ENCODE measurements at regions not wholly inside any gene's neighbourhood (a gene's known extent, or its start where the extent isn't known, plus 50 kb on each side); places are given as distances from the start of the nearest gene placed in this dataset.

DNA sequence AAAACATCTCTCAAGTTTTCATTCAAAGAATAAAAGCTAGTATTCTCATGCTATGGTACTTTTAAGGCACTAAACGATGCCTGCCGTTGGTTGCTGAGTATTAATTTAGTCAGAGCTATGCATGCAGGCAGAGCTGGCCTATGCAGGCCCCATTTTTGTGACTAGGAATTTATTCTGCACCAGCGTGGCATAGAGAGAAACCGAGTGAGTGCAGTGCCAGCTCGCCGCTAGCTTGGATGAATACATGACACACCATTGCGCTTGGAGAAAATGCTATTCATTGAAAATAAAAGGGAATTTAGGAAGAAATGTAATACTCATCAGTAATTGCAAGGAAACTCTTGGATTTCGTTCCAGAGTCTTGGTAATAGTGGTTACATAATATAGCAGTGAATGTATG, 231.6 kb upstream of the RBFOX1 start:
- dilution Hi-C loops (cut with MboI; ENCODE audit: extremely low pct_ligation_motif_present, low sequenced_read_pairs) (no loop called here), intact Hi-C loops (cut with micrococcal nuclease) (no loop called here)
- Histone ChIP-seq H3K36me3 (ENCODE audit: control insufficient read depth in 2 of 2, extremely low read depth in 1 of 2, insufficient read depth in 2 of 2, low read length in 2 of 2) (no peaks in the 10 kb centered on the region), H3K4me1 (ENCODE audit: control insufficient read depth, extremely low read depth, insufficient read depth, low read length) (no peaks in the 10 kb centered on the region), H3K4me3 (replicated peaks in 1 of 3; ENCODE audit: insufficient read depth in 1 of 3, low read depth in 1 of 3, low read length in 3 of 3) (no peak overlapping the region), H3K9ac (replicated peaks; ENCODE audit: extremely low read depth, insufficient read depth, low read length) (no peak overlapping the region), H4K20me1 (replicated peaks; ENCODE audit: control insufficient read depth, extremely low read depth, insufficient read depth, low read length) (no peaks in the 10 kb centered on the region), H3K27ac (ENCODE audit: insufficient read depth, low read depth, low read length) (no peak overlapping the region), H3K9me3 (replicated peaks; ENCODE audit: control insufficient read depth, insufficient read depth, low read length) (peaks cover 5% of the 10 kb centered on the region), H3K4me2 (ENCODE audit: insufficient read depth, low read length) (no peak overlapping the region), H3K27me3 (ENCODE audit: control insufficient read depth in 2 of 2, insufficient read depth in 2 of 2, low read length in 2 of 2) (no peaks in the 10 kb centered on the region), H3K9me1 (replicated peaks; ENCODE audit: control insufficient read depth, extremely low read depth, insufficient read depth, low read length) (no peaks in the 10 kb centered on the region), H2AFZ (ENCODE audit: low read depth, low read length) (no peak overlapping the region), H3K79me2 (ENCODE audit: control insufficient read depth, insufficient read depth, low read length) (no peaks in the 10 kb centered on the region)
- CTCF ChIA-PET: no interaction called here
- POLR2A ChIA-PET: no interaction called here
- no TSS peak for BruUV-seq (replicated peaks)
- TF ChIP-seq GATA2 (IDR thresholded peaks at IDR 0.05; ENCODE audit: insufficient read depth, insufficient read length, low read depth, low read length) (no peak), JUN (IDR thresholded peaks at IDR 0.05; ENCODE audit: borderline replicate concordance, insufficient read depth, insufficient read length, low read depth) (no peak), POLR2A (IDR thresholded peaks at IDR 0.05; ENCODE audit: low read depth, low read length) (no peak), FOS (IDR thresholded peaks at IDR 0.05; ENCODE audit: borderline replicate concordance, insufficient read depth, low read length) (no peak), MYC (IDR thresholded peaks at IDR 0.05; ENCODE audit: low read depth, low read length) (no peak), EZH2 (IDR thresholded peaks at IDR 0.05; ENCODE audit: borderline replicate concordance, low read depth, low read length, severe bottlenecking) (no peak), POLR2AphosphoS5 (IDR thresholded peaks at IDR 0.05; ENCODE audit: insufficient read depth, low read depth, low read length) (no peak)
- TF ChIP-seq, protein P1, sequence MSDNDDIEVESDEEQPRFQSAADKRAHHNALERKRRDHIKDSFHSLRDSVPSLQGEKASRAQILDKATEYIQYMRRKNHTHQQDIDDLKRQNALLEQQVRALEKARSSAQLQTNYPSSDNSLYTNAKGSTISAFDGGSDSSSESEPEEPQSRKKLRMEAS (IDR thresholded peaks at IDR 0.05; ENCODE audit: insufficient read depth, insufficient read length): no peak
- TF ChIP-seq, protein P2, sequence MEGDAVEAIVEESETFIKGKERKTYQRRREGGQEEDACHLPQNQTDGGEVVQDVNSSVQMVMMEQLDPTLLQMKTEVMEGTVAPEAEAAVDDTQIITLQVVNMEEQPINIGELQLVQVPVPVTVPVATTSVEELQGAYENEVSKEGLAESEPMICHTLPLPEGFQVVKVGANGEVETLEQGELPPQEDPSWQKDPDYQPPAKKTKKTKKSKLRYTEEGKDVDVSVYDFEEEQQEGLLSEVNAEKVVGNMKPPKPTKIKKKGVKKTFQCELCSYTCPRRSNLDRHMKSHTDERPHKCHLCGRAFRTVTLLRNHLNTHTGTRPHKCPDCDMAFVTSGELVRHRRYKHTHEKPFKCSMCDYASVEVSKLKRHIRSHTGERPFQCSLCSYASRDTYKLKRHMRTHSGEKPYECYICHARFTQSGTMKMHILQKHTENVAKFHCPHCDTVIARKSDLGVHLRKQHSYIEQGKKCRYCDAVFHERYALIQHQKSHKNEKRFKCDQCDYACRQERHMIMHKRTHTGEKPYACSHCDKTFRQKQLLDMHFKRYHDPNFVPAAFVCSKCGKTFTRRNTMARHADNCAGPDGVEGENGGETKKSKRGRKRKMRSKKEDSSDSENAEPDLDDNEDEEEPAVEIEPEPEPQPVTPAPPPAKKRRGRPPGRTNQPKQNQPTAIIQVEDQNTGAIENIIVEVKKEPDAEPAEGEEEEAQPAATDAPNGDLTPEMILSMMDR (IDR thresholded peaks at IDR 0.05; ENCODE audit: extremely low read depth in 1 of 2, insufficient read depth in 1 of 2, low read depth in 1 of 2, low read length in 2 of 2): no peak
- no peak for FAIRE-seq
- no peak for DNase-seq (ENCODE audit: low read depth, low spot score)
